ENCODE measurements at regions not wholly inside any gene's neighbourhood (a gene's known extent, or its start where the extent isn't known, plus 50 kb on each side); places are given as distances from the start of the nearest gene placed in this dataset.

DNA sequence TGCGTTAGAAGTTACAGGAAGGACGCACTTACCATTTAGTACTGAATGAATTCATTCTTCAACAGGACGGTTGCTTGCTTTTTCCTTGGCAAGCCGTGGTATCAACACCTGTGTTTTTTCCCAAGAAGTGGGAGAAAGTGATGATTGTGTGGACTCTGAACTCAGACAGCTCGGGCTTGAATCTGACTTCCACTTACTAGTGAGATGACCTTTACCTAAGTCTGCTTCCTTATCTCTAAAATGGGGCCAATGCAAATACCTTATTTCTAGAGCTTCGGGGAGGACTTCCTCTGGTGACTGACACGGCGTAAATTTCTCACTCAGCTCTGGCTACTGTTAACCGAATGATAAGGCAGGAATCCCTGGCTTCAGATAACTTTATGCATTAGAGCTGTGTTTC, 146.8 kb upstream of the RBPJ start:
- Mint-ChIP-seq H3K9me3 (no peaks in the 10 kb centered on the region), H3K27me3 (peaks cover 4% of the 10 kb centered on the region), H3K27ac (no peak overlapping the region), H3K36me3 (no peaks in the 10 kb centered on the region), H3K4me3 (no peak overlapping the region), H3K4me1 (peaks cover 6% of the 10 kb centered on the region)
- no peak for ATAC-seq (ENCODE audit: low read depth)
- no peak for DNase-seq (ENCODE audit: low spot score in 2 of 2)

DNA sequence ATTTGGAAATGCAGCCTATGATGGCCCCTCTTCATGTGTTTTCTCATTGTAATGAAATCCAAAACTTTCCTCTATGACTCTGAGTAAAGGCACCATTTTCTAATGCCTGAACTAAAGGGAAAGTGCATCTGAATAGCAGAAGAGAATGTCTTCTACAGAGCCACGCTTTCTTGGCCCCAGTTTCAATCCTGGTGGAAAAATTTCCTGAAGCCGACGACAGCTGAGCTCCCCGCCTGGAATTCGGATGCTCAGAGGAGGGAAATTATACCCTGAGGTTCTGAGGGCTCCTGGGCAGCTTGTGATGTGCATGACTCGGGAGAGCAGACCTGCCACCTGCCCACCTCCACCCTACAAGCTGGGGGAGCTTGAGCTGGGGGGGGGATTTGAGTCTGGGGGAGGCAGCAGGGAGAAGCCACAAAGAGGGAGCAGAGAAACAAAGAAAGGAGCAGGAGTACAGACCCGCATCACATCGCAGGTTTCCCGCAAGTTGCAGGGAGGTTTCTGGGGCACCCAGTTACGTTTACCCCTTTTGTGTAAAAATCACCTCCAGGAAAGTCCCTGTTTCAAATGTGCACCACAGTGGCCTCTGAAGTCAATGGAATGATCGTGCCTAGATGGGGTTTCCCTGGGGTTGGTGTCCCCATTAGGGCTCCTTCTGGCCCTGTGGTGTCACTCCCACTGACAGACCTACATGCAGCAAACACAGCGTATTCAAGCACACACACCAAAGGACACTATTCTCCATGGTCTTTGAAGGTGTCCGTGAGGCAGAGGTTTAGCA, 145.6 kb upstream of the RBPJ start:
- DNase-seq (ENCODE audit: low spot score in 2 of 2) (no peak), ATAC-seq (ENCODE audit: low read depth) (peak; percentile 81)
- peaks cover 10% of the 10 kb centered on the region for H3K4me1 Mint-ChIP-seq
- H3K27me3 Mint-ChIP-seq: peaks cover 3% of the 10 kb centered on the region
- no peaks in the 10 kb centered on the region for H3K36me3 Mint-ChIP-seq
- H3K9me3 Mint-ChIP-seq: no peaks in the 10 kb centered on the region
- peak overlapping the region; percentile 58 for H3K27ac Mint-ChIP-seq
- no peak overlapping the region for H3K4me3 Mint-ChIP-seq

DNA sequence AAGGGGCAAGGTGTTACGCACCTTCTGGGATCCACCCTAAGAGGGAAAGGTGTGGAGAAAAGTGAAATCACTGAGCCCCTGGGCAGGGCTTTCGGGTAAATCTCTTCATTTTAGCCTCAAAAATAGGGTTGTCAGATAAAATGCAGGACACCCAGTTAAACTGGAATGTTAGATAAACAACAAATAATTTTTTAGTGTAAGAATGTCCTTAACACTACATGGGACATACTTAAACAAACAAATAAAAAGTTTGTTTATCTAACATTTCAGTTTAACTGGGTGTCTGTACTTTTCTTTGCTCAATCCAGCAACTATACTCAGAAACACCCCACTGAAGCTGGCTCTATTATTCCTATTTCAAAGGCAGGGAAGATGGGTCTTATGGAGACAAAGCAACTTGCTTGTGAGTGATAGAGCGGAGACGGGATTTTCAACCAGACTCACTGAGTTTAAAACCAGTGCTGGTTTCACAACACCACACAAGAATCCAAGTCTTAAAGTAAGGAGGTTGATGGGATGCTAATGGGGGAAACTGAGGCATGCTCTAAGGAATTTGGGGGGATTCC, 144.8 kb upstream of the RBPJ start:
- no peak overlapping the region for H3K27ac Mint-ChIP-seq
- peaks cover 1% of the 10 kb centered on the region for H3K27me3 Mint-ChIP-seq
- no peak overlapping the region for H3K4me3 Mint-ChIP-seq
- peaks cover 10% of the 10 kb centered on the region for H3K4me1 Mint-ChIP-seq
- no peaks in the 10 kb centered on the region for H3K36me3 Mint-ChIP-seq
- DNase-seq (ENCODE audit: low spot score in 2 of 2) (no peak), ATAC-seq (ENCODE audit: low read depth) (no peak)
- H3K9me3 Mint-ChIP-seq: no peaks in the 10 kb centered on the region

DNA sequence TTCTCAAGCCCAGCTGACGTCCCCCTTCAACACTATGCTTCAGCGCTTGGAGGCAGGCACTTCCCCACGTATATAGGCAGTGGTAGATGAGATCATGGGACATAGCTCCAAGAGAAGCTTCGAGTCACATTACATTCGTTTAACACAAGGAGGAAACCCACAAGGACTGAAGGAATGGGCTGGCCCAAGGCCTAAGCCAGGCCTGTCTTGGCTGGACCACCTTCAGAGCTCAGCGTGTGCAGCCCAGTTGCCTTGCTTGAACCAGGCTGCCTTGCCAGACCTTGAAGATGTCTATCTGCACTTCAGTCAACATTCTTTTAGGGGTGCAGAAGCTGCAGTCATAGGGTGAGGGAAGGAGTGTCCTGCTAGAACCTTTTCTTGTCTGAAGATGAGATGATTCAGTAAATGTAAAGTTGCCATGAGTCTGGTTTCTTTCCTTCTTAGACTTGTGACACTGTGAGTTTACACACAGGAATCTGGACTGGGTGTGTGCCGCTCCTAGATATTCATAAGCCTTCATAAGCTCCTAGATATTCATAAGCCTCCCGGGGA, 144.1 kb upstream of the RBPJ start:
- Mint-ChIP-seq H3K4me1 (peaks cover 10% of the 10 kb centered on the region), H3K36me3 (no peaks in the 10 kb centered on the region), H3K27me3 (peaks cover 1% of the 10 kb centered on the region), H3K27ac (no peak overlapping the region), H3K4me3 (no peak overlapping the region), H3K9me3 (no peaks in the 10 kb centered on the region)
- DNase-seq (ENCODE audit: low spot score in 2 of 2) (no peak), ATAC-seq (ENCODE audit: low read depth) (no peak)

DNA sequence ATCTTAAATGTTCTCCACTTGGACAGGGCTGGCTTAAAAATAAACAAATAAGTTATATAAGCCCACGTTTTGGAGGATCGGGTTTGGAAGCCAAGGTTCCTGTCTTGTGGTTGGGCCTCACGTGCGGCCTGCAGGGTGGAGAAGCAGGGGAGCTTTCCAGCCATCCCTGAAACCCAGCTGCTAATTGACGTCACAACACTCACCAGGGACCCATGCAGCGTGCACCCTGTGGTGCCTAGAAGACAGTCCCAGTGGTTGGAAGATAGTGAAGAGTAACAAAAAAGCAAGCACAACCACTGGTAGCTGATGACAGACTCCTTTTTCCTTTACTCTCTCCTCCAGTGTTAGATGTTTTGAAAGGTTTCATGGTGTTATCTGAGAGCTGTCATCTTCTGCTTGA, 142.0 kb upstream of the RBPJ start:
- H3K4me3 Mint-ChIP-seq: no peak overlapping the region
- no peaks in the 10 kb centered on the region for H3K36me3 Mint-ChIP-seq
- peak overlapping the region; percentile 11 for H3K27ac Mint-ChIP-seq
- H3K27me3 Mint-ChIP-seq: no peaks in the 10 kb centered on the region
- DNase-seq (ENCODE audit: low spot score in 2 of 2) (no peak), ATAC-seq (ENCODE audit: low read depth) (no peak)
- H3K4me1 Mint-ChIP-seq: peaks cover 7% of the 10 kb centered on the region
- H3K9me3 Mint-ChIP-seq: no peaks in the 10 kb centered on the region

DNA sequence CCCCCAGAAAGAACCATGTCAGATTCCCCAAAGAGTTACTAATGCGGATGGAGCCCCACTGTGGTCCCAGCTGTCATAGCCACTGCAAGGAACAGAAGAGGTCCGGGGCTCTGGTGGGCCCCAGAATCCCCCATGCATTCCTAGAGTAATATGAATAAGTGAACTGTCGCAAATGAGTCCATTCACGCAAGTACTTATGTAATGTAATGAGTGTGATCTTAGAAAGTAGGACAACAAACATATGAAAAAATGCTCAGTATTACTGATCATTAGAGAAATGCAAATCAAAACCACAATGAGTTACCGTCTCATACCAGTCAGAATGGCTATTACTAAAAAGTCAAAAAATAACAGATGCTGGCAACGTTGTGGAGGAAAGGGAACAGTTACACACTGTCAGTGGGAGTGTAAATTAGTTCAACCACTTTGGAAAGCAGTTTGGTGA, 141.5 kb upstream of the RBPJ start:
- DNase-seq (ENCODE audit: low spot score in 2 of 2) (no peak), ATAC-seq (ENCODE audit: low read depth) (peak; percentile 6)
- Mint-ChIP-seq H3K4me1 (peaks cover 7% of the 10 kb centered on the region), H3K27me3 (no peaks in the 10 kb centered on the region), H3K4me3 (no peak overlapping the region), H3K9me3 (no peaks in the 10 kb centered on the region), H3K27ac (peak overlapping the region; percentile 11), H3K36me3 (no peaks in the 10 kb centered on the region)

DNA sequence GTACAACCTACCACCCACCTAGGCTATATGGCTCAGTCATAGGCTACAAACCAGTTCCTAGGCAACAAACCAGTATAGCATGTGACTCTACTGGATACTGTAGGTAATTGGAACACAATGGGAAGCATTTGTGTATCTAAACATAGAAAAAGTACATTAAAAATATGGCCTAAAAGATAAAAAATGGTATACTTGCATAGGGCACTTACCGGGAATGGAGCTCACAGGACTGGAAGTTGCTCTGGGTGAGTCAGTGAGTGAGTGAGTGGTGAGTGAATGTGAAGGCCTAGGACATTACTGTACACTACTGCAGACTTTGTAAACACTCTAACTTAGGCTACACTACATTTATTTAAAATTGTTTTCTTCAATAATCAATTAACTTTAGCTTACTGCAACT, 139.2 kb upstream of the RBPJ start:
- H3K9me3 Mint-ChIP-seq: no peaks in the 10 kb centered on the region
- no peak for ATAC-seq (ENCODE audit: low read depth)
- H3K4me3 Mint-ChIP-seq: no peak overlapping the region
- H3K27ac Mint-ChIP-seq: no peak overlapping the region
- no peaks in the 10 kb centered on the region for H3K27me3 Mint-ChIP-seq
- no peak for DNase-seq (ENCODE audit: low spot score in 2 of 2)
- peaks cover 7% of the 10 kb centered on the region for H3K4me1 Mint-ChIP-seq
- no peaks in the 10 kb centered on the region for H3K36me3 Mint-ChIP-seq

DNA sequence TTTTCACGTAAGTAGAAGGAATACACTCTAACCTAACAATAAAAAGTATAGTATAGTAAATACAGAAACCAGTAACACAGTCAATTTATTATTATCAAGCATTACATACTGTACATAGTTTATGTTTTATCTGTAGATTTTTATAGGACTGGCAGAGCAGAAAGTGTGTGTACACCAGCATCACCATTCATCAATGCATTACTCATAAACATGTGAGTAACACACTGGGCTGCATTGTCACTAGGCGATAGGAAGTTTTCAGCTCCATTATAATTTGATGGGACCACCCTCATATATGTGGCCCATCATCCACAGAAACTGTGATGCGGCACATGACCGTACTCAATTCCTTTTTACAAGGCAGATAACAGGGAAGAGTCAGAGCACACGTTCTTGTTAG, 137.8 kb upstream of the RBPJ start:
- H3K4me3 Mint-ChIP-seq: no peak overlapping the region
- H3K4me1 Mint-ChIP-seq: peaks cover 7% of the 10 kb centered on the region
- no peak overlapping the region for H3K27ac Mint-ChIP-seq
- no peaks in the 10 kb centered on the region for H3K27me3 Mint-ChIP-seq
- H3K36me3 Mint-ChIP-seq: no peaks in the 10 kb centered on the region
- no peak for DNase-seq (ENCODE audit: low spot score in 2 of 2)
- ATAC-seq (ENCODE audit: low read depth): no peak
- no peaks in the 10 kb centered on the region for H3K9me3 Mint-ChIP-seq

DNA sequence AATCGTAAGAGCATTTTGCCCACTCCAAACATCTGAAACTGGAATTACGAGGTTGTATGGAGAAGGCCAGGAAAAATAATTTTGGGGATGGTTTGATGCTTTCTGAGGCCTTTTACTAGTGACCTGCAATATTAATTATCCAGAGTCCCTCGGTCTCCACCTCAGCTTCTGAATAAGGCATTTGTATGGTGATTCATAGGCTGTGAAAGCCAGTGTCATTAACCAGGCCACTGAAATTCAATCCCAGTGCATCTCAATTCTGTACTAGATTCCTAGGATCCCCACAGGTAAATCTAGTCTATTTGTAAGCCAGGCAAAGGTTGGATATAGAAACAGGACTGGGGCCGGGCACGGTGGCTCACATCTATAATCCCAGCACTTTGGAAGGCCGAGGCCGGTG, 135.4 kb upstream of the RBPJ start:
- DNase-seq (ENCODE audit: low spot score in 2 of 2) (no peak), ATAC-seq (ENCODE audit: low read depth) (no peak)
- Mint-ChIP-seq H3K36me3 (no peaks in the 10 kb centered on the region), H3K9me3 (no peaks in the 10 kb centered on the region), H3K4me3 (no peak overlapping the region), H3K27ac (no peak overlapping the region), H3K27me3 (no peaks in the 10 kb centered on the region), H3K4me1 (no peaks in the 10 kb centered on the region)

DNA sequence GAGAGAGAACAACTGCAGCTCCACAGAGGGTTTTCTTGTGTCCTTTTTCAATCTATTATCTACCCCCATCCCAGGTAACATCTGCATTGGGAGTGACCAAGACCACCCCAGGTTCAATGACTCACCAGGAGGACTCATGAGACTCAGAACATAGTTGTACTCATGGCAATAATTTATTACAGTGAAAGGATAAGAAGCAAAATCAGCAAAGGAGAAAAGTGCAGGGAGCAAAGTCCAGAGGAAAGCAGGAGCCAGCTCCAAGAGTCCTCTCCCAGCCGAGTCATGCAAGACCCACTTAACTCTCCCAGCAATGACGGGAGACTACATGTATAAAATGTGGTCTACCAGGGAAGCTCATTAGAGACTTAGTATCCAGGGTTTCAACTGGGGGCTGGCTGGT, 129.5 kb upstream of the RBPJ start:
- no peak overlapping the region for H3K4me3 Mint-ChIP-seq
- H3K27me3 Mint-ChIP-seq: peaks cover 4% of the 10 kb centered on the region
- peaks cover 13% of the 10 kb centered on the region for H3K4me1 Mint-ChIP-seq
- no peak overlapping the region for H3K27ac Mint-ChIP-seq
- no peaks in the 10 kb centered on the region for H3K36me3 Mint-ChIP-seq
- H3K9me3 Mint-ChIP-seq: no peaks in the 10 kb centered on the region
- ATAC-seq (ENCODE audit: low read depth) (no peak), DNase-seq (ENCODE audit: low spot score in 2 of 2) (no peak)

DNA sequence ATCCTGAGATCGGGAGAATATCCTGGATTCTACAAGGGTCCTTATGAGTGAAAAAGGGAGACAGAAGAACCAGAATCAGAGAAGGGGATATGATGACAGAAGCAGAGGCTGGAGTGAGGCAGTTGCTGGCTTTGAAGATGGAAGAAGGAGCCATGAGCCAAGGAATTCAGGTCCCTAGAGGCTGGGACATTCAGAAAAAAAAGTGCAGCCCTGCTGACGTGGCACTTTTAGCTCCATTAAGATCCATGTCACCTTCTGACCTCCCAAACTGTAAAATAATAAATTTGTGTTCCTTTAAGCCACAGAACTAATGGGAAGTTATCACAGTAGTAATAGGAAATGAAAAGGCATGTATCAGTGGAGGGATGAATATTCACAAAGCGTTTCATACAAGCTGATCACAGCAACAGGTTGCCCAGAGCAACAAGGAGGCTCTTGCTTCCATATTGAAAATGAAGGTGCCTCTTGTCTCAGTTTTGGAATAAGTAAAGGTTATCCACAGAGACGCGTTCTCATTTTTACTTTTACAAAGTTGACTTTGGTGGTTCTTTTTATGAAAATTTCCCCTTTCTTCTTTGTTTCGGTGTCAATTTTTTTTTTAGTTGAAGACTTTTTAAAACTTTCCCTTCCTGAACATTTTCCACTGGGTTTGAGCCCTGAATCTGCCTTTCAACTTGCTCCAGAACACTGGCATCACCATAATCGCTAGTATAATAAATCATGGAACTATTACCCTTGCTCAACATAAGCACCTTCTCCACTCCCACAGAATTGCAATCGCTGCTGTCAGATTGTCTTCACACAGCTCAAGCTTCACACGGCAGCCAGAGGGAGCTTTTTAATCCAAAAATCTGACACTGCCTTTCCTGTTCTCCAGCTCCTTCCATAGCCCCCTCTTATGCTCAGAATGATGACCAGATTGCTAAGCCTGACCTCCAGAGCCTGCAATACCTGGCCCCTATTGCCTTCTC, 127.6 kb upstream of the RBPJ start:
- Mint-ChIP-seq H3K27me3 (peaks cover 4% of the 10 kb centered on the region), H3K4me3 (no peak overlapping the region), H3K27ac (no peak overlapping the region), H3K4me1 (peaks cover 13% of the 10 kb centered on the region), H3K36me3 (no peaks in the 10 kb centered on the region), H3K9me3 (no peaks in the 10 kb centered on the region)
- ATAC-seq (ENCODE audit: low read depth) (no peak), DNase-seq (ENCODE audit: low spot score in 2 of 2) (no peak)

DNA sequence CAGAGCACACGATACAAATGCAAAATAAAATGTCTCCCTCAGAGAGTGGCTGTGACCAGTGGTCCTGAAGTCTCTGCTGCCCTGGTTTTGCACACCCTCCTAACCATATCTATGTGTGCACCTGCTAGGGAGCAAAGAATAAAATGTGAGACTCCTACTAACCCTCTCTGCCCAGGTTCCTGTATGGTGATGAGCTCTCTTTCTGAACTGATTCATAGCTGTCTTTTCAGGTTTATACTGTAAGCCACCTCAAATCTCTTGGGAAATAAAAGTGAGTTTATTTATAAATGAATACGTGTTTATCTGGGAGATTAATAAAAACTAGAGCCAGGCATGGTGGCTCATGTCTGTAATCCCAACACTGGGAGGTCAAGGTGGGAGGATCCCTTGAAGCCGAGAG, 126.0 kb upstream of the RBPJ start:
- peaks cover 13% of the 10 kb centered on the region for H3K4me1 Mint-ChIP-seq
- no peak overlapping the region for H3K27ac Mint-ChIP-seq
- DNase-seq (ENCODE audit: low spot score in 2 of 2) (no peak), ATAC-seq (ENCODE audit: low read depth) (no peak)
- peaks cover 5% of the 10 kb centered on the region for H3K27me3 Mint-ChIP-seq
- no peaks in the 10 kb centered on the region for H3K36me3 Mint-ChIP-seq
- H3K4me3 Mint-ChIP-seq: no peak overlapping the region
- H3K9me3 Mint-ChIP-seq: no peaks in the 10 kb centered on the region

DNA sequence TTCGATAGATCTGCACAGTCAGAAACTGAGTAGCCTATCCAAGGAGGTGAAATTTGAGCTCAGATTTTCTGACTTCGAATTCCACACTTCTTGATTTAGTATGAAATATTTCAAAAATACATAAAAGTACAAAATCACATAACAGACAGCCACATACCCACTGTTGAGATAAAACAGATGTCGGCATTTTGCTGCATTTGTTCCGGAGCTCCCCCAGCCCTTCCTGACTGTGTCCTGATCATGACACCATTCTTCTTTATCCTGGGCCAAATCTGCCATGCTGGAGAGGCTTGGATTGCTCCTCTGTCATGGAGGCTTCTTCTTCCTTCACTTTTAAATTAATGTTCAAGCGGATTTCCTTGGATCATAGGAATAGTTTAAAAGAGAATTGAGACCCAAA, 124.2 kb upstream of the RBPJ start:
- Mint-ChIP-seq H3K36me3 (no peaks in the 10 kb centered on the region), H3K27ac (no peak overlapping the region), H3K4me1 (peaks cover 13% of the 10 kb centered on the region), H3K27me3 (peaks cover 5% of the 10 kb centered on the region), H3K9me3 (no peaks in the 10 kb centered on the region), H3K4me3 (no peak overlapping the region)
- DNase-seq (ENCODE audit: low spot score in 2 of 2): no peak
- no peak for ATAC-seq (ENCODE audit: low read depth)
